ENCODE measurements at regions not wholly inside any gene's neighbourhood (a gene's known extent, or its start where the extent isn't known, plus 50 kb on each side); places are given as distances from the start of the nearest gene placed in this dataset.
A peak's percentile ranks its signal among the peaks of the same experiment; 100 is the strongest.

DNA sequence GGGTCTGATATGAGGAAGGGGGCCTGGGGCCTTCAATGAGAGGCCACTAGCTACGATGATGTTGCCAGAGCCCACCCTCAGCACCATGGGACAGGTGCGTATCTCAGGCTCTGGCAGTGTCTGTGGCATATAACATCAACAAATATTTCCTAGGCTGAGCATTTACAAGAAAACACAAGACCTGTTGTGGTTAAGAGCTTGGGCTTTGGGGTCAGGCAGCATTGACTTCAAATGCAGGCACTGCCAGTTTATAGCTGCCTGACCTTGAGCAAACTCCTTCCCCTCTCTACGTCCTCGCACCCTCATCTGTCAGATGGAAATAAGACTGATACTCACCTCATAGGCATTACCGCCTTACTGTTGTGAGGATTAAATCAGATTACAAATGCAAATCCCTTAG is 156.0 kb downstream of the KATNAL1 start:
- no peak for DNase-seq (ENCODE audit: low read depth)

DNA sequence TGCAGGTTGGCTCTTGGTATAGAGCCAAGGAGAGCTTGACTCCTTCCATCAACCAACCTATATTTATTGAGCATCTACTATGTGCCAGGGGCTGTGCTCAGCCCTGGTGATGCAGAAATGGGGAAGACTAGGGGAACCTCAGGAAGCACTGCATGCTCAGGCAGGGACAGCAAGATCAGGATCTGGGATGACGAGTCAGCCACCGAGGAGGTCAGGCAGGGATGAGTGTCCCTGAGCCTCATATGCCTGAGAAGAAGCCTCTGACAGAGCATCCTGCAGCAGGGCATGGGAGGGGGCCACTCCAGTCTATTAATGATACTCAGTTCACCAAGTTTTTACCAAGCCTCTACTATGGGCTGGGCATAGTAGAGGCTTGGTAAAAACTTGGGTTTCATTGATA is 158.1 kb downstream of the KATNAL1 start:
- DNase-seq (ENCODE audit: low read depth): no peak

DNA sequence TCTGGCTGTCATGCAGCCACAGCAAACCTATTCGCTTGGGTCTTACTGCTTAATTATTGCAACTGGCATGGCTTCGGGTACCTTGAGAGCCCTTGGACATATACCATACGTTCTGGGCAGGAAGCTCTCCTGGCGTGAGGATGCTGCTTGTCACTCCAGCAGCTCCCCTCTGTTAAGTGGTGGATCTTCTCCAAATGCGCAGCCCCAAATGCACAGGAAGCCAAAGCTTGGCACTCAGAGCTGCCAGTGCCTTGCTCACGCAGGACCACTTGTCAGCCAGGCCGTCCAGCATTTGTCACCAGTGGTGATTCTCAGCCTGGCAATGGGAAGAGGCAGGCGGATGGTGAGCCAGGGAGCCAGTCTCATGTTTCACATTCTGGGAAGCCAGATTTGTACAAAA is 158.6 kb downstream of the KATNAL1 start:
- no peak for DNase-seq (ENCODE audit: low read depth)

DNA sequence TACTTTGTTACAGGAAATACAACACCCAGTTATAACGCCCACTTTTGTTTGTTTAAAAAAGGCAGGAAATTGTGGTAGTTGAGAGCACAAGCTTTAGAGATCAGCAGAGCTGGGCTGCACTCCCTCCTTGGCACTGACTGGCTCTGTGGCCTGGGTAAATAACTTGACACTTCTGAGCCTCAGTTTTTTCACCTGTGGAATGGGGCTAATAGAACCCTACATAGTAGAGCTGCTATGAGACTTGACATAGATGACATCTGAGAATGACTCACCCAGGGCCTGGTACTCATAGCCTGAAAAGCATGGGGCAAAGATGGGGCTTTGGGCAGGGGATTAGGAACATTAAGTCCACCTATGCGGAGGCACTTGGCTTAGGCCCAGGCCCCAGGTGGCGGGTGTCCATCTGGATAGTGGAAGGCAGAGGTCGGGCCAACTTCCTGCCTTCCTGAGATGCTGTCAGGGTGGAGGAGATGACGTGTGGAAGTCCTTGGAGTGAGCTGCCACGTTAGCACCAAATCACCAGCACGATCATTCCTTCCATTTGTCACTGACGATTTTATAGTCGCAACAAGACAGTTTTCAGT is 159.1 kb downstream of the KATNAL1 start:
- DNase-seq (ENCODE audit: low read depth): peak; percentile 28

DNA sequence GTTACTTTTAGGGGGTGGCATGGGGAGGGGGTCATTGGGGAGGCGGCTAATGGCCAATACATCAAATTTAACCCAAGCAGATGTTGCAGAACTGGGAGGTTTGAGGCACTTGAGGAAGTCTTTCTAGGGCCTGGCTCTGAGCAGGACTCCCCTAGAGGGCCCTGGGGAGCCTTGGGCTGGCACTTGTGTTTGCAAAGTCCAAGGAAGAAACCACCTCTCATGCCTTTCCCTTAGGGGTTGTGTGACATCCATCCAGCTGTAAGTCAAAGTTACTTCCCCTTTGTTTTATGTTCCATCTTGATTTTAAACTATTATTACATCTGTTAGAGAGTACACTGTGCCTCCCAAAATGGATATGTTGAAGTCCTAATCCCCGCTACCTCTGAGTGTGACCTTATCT is 159.9 kb downstream of the KATNAL1 start:
- no peak for DNase-seq (ENCODE audit: low read depth)

DNA sequence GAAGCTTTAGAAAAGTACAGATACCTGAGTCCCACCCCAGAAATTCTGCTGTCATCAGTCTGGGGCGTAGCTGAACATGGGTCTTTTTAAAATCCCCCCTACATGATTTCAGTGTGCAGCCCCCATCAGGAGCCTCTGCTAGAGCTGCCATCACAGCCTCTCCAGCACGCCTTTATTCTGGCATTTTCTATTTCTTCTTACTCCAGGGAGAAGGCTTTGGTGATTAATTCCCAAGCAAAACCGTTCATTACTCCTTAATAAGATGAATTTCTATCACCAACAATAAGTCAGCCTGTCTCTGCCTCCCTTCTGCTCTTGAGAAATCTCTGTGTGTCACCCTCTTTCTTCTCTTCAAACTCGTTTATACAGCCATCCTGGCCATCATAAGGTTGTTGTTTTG is 160.3 kb downstream of the KATNAL1 start:
- DNase-seq (ENCODE audit: low read depth): no peak

DNA sequence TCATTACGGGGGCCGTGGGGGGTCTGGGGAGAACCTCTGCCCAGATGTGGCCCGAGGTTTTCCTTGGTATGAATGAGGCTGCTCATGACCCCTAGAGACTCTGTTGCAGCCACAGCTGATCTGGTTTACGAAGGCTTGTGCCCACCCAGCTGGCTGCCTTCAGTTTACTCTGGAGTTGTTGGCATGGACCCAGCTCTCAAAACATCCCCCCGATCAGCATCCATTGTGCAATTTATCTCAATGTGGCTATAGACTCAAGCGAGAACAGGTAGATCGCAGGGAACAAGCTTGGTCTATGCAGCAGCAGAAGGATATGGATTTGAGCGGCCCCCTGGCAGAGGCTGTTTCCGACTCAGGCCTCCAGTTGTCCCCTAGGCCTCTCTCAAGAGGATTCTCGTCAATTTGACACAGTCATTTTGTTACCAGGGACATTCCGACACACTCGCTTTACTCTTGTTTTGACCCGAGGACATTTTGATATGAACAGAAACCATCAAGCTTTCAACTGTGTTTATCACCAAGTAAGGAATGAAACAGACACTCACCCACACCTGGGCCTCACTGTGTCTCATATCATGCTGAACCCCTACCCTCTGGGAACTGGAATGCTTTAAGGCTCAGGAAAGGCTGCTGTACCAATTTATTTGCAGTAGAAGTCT is 161.5 kb downstream of the KATNAL1 start:
- no peak for DNase-seq (ENCODE audit: low read depth)

DNA sequence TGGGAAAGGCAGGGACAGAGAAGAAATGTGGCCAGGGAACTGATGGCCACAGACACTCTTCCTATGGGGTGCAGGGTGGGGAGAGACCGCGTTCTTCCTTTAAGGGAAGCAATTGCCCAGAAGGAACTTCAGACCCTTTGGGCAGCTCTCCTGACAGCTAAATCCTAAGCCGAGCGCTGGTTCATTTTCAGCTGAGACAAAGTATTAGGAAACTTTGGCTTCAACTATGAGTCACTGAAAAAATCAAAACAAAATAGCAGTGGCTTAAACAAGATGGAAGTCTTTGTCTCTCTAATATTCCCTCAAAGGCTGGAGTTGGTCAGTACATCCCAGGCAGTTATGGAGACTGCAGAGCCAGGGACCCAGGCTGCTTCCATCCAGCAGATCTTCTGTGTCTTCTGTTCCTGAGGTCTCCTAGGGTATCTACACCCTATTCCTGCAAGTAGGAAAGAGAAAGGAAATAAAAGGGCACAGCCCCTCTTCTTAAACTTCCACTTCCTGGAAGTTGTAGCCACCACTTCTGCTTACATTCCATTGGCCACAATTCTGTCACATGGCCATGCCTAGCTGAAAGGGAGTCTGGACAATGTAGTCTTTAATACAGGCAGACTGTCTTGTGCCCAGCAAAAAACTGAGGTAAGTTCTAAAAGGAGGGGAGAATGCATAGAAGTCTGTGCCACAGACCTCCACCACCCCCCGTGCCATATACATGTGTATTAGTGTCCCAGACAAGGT is 163.5 kb downstream of the KATNAL1 start:
- no peak for DNase-seq (ENCODE audit: low read depth)

DNA sequence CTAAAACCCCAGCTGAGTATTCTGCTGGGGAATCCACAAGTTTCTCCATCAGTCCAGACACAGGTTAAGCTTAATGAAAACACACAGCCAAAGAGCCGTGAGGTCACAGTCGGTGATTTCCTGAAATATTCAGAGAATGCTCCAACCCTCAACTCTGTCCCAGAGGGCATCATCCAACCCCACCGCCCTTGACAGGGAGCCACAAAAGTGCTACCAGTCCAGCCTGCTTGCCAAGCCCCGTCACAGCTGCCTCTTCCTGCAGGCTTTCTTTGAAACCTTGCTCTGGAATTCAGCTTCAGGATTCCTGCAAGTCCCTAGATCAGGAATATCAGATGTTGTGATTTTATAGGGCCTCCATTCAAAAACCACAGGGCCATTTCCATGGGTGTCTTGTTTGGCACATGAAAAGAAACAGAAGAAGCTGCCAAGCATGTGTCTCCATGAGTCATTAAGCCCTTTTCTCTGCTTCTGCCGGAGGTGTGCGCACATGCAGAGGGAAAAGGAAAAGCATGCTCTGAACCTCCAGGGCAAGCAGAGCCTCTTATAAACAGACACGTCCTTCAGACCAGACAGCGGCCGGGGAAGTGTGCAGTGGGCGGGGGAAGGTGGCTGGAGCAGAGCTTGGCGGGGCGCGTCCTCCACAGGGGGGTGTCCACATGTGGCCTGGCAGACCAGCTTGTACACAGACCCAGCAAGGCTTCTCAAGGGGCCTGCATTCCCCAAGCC is 164.7 kb downstream of the KATNAL1 start:
- no peak for DNase-seq (ENCODE audit: low read depth)

DNA sequence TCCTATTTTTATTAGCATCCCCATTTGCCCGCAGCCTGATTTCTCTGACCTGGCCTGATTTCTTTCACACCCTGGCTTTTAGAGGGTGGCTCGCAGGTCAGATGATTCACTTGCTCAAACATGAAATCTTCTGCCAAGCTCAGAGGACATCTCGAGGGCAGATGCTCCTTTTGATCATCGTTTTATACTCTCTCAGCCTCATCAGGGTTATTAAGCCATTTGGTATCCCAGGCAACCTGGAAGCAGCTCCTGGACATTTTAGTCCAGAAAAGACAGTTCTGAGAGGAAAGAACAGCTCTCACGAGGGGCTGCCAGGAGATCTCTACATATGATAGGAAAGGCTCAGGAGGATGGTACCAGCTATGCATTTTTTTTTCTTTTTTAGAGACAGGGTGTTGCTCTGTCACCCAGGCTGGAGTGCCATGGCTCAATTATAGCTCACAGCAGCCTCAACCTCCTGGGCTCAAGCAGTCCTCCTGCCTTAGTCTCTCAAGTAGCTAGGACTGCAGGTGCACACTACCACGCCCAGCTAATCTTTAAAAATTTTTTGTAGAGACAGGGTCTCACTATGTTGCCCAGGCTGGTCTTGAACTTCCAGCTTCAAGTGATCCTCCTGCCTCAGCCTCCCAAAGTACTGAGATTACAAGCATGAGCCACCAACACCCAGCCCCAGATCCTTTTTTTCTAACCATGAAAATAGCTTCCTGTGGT is 165.4 kb downstream of the KATNAL1 start:
- no peak for DNase-seq (ENCODE audit: low read depth)

DNA sequence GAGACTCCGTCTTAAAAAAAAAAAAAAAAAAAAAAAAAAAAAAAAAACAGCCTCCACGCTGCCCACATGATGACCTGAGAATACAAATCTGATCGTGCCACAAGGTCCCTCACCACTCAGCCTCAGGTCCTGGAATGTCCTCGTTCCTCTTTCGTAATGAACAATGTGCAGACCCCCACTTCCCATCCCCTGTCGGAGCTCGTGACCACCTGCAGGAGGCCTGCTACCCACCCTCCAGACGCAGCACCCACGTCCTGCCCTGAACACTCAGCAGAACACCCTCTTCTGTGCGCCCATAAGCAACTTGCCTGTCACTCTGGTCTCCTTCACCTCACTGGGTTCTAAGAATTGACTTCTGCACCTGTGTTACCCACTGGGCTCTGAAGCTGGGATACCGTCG is 166.4 kb downstream of the KATNAL1 start:
- no peak for DNase-seq (ENCODE audit: low read depth)

DNA sequence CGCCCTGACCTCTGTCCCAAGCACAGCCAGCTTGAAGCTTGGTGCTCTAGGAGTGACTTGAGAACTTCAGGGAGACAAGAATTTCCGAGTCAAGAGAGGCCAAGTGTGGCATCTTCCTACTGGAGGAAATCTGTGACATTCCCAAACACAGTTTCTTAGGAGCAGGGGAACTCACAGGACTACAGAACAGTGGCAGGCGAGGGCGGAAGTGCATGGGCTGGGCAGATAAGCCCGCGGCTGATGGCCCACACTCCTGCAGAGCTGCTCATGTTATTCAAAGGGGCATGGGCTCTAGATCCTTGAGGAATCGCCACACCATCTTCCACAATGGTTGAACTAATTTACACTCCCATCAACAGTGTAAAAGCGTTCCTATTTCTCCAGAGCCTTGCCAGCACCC is 168.8 kb downstream of the KATNAL1 start:
- no peak for DNase-seq (ENCODE audit: low read depth)

DNA sequence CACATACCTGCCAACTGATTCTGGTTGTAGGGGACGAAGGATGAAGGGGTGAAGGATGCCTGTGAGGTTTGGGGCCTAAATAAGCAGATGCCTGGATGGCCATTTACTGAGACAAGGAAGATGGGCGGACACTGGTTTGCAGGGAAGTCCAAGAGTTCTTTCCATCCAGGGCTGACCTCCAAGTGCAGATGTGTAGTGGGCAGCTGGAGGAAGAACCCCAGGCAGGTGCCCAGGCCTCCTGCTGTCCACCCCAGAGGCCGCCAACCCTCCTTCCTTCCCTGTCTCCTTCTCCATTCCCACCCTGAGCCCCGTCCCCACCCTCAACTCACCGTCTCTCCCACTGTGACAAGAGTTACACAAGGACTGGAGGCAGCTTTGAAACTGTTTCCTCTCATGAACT is 171.5 kb downstream of the KATNAL1 start:
- DNase-seq (ENCODE audit: low read depth): no peak

DNA sequence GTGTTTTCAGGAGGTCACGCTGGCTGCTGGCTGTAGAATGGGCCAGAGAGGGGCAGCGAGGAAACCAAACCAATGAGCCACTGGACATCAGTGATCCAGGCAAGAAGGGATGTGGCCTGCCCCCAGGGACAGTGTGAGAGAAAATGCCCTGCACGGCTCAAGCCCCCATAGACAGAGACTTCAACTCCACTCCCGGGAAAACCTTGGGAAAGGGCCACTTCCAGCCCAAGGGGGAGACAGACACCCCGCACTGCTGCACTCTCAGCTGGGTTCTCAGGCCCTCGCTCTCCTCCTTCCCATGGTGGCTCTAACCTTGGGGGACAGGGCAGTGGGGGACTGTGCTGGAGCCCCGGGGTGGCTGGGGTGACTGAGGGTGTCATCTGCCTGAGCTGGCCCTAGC is 172.0 kb downstream of the KATNAL1 start:
- DNase-seq (ENCODE audit: low read depth): no peak

DNA sequence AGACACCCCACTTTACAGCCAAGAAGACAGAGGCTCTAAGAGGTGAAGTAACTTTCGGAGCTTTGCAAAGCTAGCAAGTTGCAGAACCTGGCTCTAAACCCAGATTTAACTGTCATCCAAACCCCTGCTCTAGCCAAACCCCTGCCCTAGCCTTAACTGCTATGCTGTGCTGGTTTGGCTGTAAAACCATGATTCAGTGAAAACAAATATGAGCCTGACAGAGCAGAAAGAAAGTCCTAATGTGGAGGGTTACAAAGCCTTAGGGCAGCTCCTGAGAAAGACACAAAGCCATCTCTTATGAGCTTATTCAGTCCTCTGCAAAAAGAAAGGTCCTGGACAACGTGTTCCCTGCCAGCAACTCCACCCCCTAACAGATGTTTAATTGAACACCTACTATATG is 172.8 kb downstream of the KATNAL1 start:
- DNase-seq (ENCODE audit: low read depth): no peak

DNA sequence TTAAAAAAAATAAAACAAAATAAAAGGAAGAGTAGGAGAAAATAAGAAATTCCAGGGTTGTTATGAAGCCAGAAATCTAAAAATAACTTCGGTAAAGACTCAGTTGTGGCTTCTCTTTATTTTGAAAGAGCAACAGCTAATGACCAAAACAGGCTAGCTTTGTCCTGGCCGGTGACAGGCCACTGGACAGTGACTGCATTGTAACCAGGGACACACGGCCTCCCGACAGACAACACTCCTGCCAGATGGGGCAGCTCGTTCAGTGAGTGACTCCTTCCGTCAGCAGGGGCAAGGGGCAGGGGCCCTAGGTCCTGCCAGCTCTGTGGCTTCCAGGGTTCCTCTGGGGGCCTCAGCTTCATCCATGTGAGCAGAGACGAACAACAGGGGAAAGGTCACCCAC is 173.4 kb downstream of the KATNAL1 start:
- no peak for DNase-seq (ENCODE audit: low read depth)

DNA sequence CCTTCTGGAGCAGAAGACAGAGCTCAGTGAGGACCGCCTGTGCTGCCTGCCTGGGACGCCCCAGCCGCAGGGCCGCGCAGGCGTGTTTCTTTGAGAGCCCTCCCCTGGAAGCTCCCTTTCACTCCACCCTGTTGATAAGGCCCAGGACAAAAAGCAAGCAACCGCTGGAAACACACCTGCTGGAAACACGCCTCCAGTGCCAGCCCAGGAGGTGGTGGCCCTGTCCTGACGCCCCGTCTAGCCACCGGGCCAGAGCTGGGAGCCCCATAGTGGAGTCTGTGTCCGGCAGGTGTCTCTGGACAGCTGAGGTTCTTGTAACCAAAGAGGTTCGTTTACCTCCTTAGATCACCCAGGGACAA is 173.8 kb downstream of the KATNAL1 start:
- DNase-seq (ENCODE audit: low read depth): no peak

DNA sequence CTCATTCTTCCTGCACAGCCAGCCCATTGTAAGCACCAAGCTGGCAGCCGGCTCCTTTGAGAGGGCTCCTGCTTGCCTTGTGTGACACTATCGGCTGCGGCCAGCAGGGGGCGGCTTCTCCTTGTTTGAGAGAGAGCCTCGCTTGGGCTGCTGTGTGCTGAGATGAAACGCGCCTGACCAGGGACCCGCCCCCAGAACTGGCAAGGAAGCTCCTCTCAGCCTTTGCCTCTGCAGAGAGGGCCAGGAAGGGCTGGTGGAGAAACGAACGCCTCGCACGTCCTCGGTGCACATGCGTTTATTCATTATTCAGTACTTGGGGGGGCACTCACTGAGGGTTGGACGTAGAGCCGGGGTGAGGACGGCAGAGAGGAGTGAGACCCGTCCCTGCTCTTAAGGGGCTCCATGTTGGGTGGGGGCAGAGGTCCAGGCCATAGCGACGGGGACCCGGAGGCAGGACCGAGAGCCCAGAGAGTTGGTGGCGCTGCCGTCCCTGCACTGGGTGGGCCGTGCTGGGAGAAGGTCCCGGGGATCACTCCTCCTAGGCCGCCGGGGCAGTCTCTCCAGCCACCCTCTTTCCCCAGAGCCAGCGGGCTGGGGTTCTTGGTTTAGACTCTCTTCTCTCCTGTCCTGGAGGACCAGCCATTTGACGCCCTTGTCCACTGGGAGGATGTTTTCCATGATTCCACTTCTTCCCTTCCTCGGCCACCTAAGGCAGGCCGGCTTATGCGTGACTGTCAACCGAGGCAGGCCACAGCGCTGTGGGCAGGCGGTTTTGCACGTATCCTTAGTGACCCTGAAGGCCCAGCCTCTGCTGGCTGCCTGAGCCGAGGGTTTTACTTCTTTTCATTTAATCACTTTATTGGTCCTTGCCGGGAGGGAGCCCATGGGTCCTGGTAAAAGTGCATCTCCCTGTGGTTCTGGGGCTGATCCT is 174.5 kb downstream of the KATNAL1 start:
- peak; percentile 93 for DNase-seq (ENCODE audit: low read depth)

DNA sequence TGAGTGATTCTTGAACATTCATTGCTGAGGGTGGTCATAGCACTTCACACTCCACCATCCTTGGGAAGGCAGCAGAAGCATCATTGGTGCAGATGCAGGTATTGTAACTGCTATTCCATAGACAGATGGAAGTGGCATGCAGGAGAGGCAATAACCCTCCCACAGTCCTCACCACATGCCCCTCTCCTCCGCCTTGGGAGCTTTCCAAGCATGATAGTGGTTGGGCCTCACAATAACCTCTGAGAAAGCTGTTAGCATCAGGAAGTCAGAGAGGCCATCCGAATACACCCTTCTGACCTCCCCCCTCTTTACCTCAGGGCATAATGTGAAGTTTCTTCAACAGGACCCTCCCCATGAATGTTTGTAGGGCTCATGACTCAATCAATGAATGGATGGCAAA is 177.9 kb downstream of the KATNAL1 start:
- no peak for DNase-seq (ENCODE audit: low read depth)

DNA sequence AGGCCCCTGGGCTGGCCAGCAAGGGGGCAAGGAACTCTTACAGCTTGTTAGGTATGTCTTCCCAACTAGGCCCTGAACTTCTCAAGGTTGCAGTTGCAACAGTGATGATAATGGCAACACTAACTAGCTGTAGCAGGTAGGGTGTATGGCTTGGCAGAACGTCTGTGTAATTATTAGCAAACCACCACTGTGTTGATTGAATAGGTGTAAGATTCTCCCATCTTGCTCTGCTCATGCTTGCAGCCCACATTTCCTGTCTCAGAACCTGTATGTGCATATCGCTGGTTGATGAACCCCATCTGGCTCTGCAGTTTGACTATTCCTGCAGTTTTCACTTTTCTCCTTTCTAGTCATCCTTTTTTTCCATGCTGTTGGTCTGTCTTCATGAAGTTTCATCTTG is 178.8 kb downstream of the KATNAL1 start:
- no peak for DNase-seq (ENCODE audit: low read depth)

DNA sequence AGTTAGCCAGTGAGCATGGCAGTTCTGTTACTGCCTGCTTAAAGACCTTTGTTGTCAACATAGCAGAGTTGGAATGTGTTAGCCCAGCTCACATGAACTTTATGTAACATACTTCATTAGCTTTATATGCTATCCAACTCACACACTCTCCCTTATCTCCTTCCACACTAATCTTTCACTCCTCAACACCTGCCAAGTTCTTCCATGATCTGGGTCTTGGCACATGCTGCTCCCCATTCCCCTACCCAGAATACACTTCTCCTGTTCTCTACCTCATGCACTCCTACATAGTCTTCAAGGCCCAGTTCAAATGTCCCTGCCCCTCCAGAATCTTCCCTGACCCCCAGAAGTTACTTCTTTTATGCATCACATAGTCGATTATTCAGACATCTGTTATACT is 179.3 kb downstream of the KATNAL1 start:
- no peak for DNase-seq (ENCODE audit: low read depth)

All from T follicular helper cell (primary cell).